MM.1S (cell line): ENCODE measurements at regions not wholly inside any gene's neighbourhood (a gene's known extent, or its start where the extent isn't known, plus 50 kb on each side); places are given as distances from the start of the nearest gene placed in this dataset.

Source experiments
- EZH2 ChIP-seq: fragments of 300-600 bp; sonication (generic); optimal IDR thresholded peaks from 2 replicates; pipeline ENCODE3; 2017; ENCODE audit warnings: low read depth, mild to moderate bottlenecking, antibody characterized with exemption, low read length, mixed read lengths
- TF ChIP-seq, protein P1 (sequence below): fragments of 300-600 bp; sonication (generic); IDR thresholded peaks from 2 replicates; pipeline ENCODE4 v1.5.1; 2016; ENCODE audit warnings: antibody characterized with exemption, low read length, mixed read lengths

DNA sequence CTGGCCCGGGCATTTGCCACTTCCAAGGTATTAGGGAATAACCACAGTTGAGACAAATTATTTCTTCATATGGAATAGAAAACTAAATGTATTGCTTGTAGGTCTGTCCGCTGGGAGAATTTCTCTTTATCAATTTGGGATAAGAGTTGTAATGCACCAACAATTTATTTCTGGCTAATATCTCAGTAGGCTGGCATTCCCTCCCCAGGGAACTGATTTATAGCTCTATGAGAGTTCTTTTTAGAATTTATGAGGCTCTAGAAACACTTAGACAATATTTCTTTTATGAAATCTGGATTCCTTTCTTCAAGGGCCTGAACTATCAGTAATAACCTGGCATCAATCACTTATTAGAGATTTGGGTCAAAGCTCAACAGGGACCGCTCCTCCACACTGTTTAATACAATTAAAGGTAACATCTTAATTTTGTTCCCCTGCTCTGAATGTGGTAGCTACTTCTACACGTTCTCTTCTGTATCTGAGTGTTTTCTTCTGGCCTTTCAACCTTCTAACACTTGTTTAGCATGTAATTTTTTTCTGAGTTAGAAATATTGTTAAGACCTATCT, 857.4 kb upstream of the PRR20A start:
- TF ChIP-seq, protein P1, sequence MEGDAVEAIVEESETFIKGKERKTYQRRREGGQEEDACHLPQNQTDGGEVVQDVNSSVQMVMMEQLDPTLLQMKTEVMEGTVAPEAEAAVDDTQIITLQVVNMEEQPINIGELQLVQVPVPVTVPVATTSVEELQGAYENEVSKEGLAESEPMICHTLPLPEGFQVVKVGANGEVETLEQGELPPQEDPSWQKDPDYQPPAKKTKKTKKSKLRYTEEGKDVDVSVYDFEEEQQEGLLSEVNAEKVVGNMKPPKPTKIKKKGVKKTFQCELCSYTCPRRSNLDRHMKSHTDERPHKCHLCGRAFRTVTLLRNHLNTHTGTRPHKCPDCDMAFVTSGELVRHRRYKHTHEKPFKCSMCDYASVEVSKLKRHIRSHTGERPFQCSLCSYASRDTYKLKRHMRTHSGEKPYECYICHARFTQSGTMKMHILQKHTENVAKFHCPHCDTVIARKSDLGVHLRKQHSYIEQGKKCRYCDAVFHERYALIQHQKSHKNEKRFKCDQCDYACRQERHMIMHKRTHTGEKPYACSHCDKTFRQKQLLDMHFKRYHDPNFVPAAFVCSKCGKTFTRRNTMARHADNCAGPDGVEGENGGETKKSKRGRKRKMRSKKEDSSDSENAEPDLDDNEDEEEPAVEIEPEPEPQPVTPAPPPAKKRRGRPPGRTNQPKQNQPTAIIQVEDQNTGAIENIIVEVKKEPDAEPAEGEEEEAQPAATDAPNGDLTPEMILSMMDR: no peak
- TF ChIP-seq EZH2: no peak
